OCI-LY7 (cell line): ENCODE measurements at regions not wholly inside any gene's neighbourhood (a gene's known extent, or its start where the extent isn't known, plus 50 kb on each side); places are given as distances from the start of the nearest gene placed in this dataset.

ENCODE experiments used
- BruUV-seq: library from RNA; stranded (reverse); fragments of 400-500 nt; replicated peaks from 2 replicates; lab custom pipeline; 2021; lab: Mats Ljungman, UMichigan
- CTCF ChIA-PET: fragments of 300-600 bp; sonication (Branson Sonifier 250); formaldehyde crosslinking; loops from one replicate; lab custom pipeline; 2022; ENCODE audit warnings: antibody characterized with exemption; ENCODE audit not compliant: unreplicated experiment; lab: Charles Lee
- POLR2A ChIA-PET: fragments of 300-600 bp; sonication (Branson Sonifier 250); formaldehyde crosslinking; loops from one replicate; lab custom pipeline; 2022; ENCODE audit warnings: antibody characterized with exemption; lab: Charles Lee
- DNase-seq: peaks from one replicate; pipeline ENCODE4 v3.0.0-alpha.2; 2015; ENCODE audit warnings: low spot score
- H2AFZ ChIP-seq: fragments of 200-600 bp; sonication (generic), shearing (Covaris generic); 2 replicates; pipeline ENCODE4 v1.6.1; 2014; ENCODE audit warnings: mild to moderate bottlenecking, antibody characterized with exemption, low read length, moderate library complexity
- H3K27ac ChIP-seq: fragments of 200-600 bp; sonication (generic); 2 replicates; pipeline ENCODE4 v1.5.1; 2014; ENCODE audit warnings: mixed run types, low read depth, mild to moderate bottlenecking, moderate library complexity, low read length, inconsistent platforms; ENCODE audit not compliant: poor library complexity, severe bottlenecking
- H3K36me3 ChIP-seq: fragments of 200-600 bp; sonication (generic); 2 replicates; pipeline ENCODE4 v1.6.1; 2014; ENCODE audit warnings: mild to moderate bottlenecking, antibody characterized with exemption, low read length, moderate library complexity, mixed read lengths; ENCODE audit not compliant: insufficient read depth
- H3K4me1 ChIP-seq: fragments of 200-600 bp; sonication (generic); 2 replicates; pipeline ENCODE4 v1.5.1; 2014; ENCODE audit warnings: mild to moderate bottlenecking, low read length; ENCODE audit not compliant: insufficient read depth, poor library complexity, severe bottlenecking
- H3K4me2 ChIP-seq: fragments of 200-600 bp; sonication (generic); 2 replicates; pipeline ENCODE4 v1.6.1; 2014; ENCODE audit warnings: mild to moderate bottlenecking, low read length
- H3K4me3 ChIP-seq: fragments of 200-600 bp; sonication (generic); 2 replicates; pipeline ENCODE4 v1.5.1; 2014; ENCODE audit warnings: mild to moderate bottlenecking, low read depth, low read length; ENCODE audit not compliant: poor library complexity, severe bottlenecking
- H3K79me2 ChIP-seq: fragments of 200-600 bp; sonication (generic); 2 replicates; pipeline ENCODE4 v1.6.1; 2016; ENCODE audit warnings: low read depth, mild to moderate bottlenecking, low read length, moderate library complexity, mixed read lengths; ENCODE audit not compliant: insufficient read depth
- H3K9me2 ChIP-seq: fragments of 200-600 bp; sonication (generic); 2 replicates; pipeline ENCODE4 v1.6.1; 2016; ENCODE audit warnings: mild to moderate bottlenecking, low read length, mixed read lengths; ENCODE audit not compliant: insufficient read depth
- H3K9me3 ChIP-seq: fragments of 200-600 bp; sonication (generic); 2 replicates; pipeline ENCODE4 v1.6.1; 2014; ENCODE audit warnings: mild to moderate bottlenecking, mixed run types, low read length, mixed read lengths
- H4K20me1 ChIP-seq: fragments of 200-600 bp; sonication (generic); 2 replicates; pipeline ENCODE4 v1.6.1; 2014; ENCODE audit warnings: mild to moderate bottlenecking, antibody characterized with exemption, low read length, moderate library complexity, mixed read lengths; ENCODE audit not compliant: insufficient read depth
- CTCF ChIP-seq: fragments of 200-600 bp; sonication (generic); conservative IDR thresholded peaks from 2 replicates; pipeline ENCODE4 v1.5.1; 2014; ENCODE audit warnings: mild to moderate bottlenecking, antibody characterized with exemption, low read length, moderate library complexity, mixed read lengths
- EZH2phosphoT487 ChIP-seq: fragments of 200-600 bp; sonication (generic); IDR thresholded peaks from 2 replicates; pipeline ENCODE4 v1.6.1; 2018; ENCODE audit warnings: low read depth, borderline replicate concordance, mild to moderate bottlenecking, mixed run types, antibody characterized with exemption, low read length, moderate library complexity, mixed read lengths
- intact Hi-C: fragments of 100-400 bp; cut with micrococcal nuclease; formaldehyde crosslinking; loops from one replicate; pipeline ENCODE4 v1.10.0; 2022; ENCODE audit not compliant: unreplicated experiment

GRCh38 chr3:152105446-152105845 is 163.3 kb upstream of the MBNL1 start:
- H3K4me1 ChIP-seq = no peaks in the 10 kb centered on the region
- no peaks in the 10 kb centered on the region for H3K79me2 ChIP-seq
- no peaks in the 10 kb centered on the region for H3K36me3 ChIP-seq
- POLR2A ChIA-PET = no interaction called here
- no TSS peak for BruUV-seq
- CTCF ChIA-PET = no interaction called here
- no peaks in the 10 kb centered on the region for H3K9me3 ChIP-seq
- H4K20me1 ChIP-seq = no peaks in the 10 kb centered on the region
- no peak for DNase-seq
- no peak overlapping the region for H2AFZ ChIP-seq
- TF ChIP-seq EZH2phosphoT487 = no peak
- H3K9me2 ChIP-seq = no peaks in the 10 kb centered on the region
- intact Hi-C loops = no loop called here
- no peak overlapping the region for H3K4me3 ChIP-seq
- H3K4me2 ChIP-seq = no peak overlapping the region
- no peak overlapping the region for H3K27ac ChIP-seq

- CTCF ChIA-PET = no interaction called here
- Histone ChIP-seq H3K4me1 (no peaks in the 10 kb centered on the region), H3K79me2 (no peaks in the 10 kb centered on the region), H3K4me2 (no peak overlapping the region), H3K27ac (no peak overlapping the region), H3K4me3 (no peak overlapping the region), H3K9me2 (no peaks in the 10 kb centered on the region), H3K9me3 (no peaks in the 10 kb centered on the region), H2AFZ (no peak overlapping the region), H3K36me3 (no peaks in the 10 kb centered on the region), H4K20me1 (no peaks in the 10 kb centered on the region)
- POLR2A ChIA-PET = interaction anchor here (0.8 to 1.0 kb wide), 3 partner anchors 9 to 428 kb away, joined by 3 to 5 read pairs (median 4); no protein-coding TSS in a partner anchor
- intact Hi-C loops = no loop called here
- BruUV-seq = no TSS peak
- TF ChIP-seq EZH2phosphoT487 = no peak
- TF ChIP-seq CTCF = no peak
- no peak for DNase-seq
These were observed 159.7 kb upstream of the MBNL1 start for GRCh38 chr3:152109038-152109437.

GRCh38 chr3:152113413-152113812 is 155.3 kb upstream of the MBNL1 start:
- H3K9me2 ChIP-seq = no peaks in the 10 kb centered on the region
- no peak overlapping the region for H3K27ac ChIP-seq
- H3K4me2 ChIP-seq = no peak overlapping the region
- no peaks in the 10 kb centered on the region for H3K4me1 ChIP-seq
- POLR2A ChIA-PET = interaction anchor here (0.6 to 0.9 kb wide), 3 partner anchors 13 to 25 kb away, joined by 3 to 4 read pairs (median 3); no protein-coding TSS in a partner anchor
- H3K79me2 ChIP-seq = no peaks in the 10 kb centered on the region
- intact Hi-C loops = no loop called here
- no peak overlapping the region for H3K4me3 ChIP-seq
- no peaks in the 10 kb centered on the region for H3K9me3 ChIP-seq
- BruUV-seq = no TSS peak
- TF ChIP-seq EZH2phosphoT487 (no peak), CTCF (no peak)
- H3K36me3 ChIP-seq = no peaks in the 10 kb centered on the region
- CTCF ChIA-PET = no interaction called here
- H4K20me1 ChIP-seq = no peaks in the 10 kb centered on the region
- no peak overlapping the region for H2AFZ ChIP-seq
- no peak for DNase-seq
